Lower lobe of right lung (tissue), 2 donors: ENCODE measurements at regions not wholly inside any gene's neighbourhood (a gene's known extent, or its start where the extent isn't known, plus 50 kb on each side); places are given as distances from the start of the nearest gene placed in this dataset.
A peak's percentile ranks its signal among the peaks of the same experiment; 100 is the strongest.

Source experiments
- ATAC-seq, 2 donors: fragments of 200-7000 bp; cut with Tn5 transposase; one replicate each; pipeline ENCODE4 v1.9.1; 2020 to 2022; ENCODE audit warnings: mild to moderate bottlenecking in 2 of 2, moderate library complexity in 2 of 2
- DNase-seq: peaks from one replicate; pipeline ENCODE4 v3.0.0-alpha.2; 2020
- H3K27ac ChIP-seq: fragments of 200-600 bp; one replicate; pipeline ENCODE4 v1.8.0; 2022
- H3K27me3 ChIP-seq: fragments of 200-600 bp; one replicate; pipeline ENCODE4 v1.8.0; 2022; ENCODE audit warnings: low read depth
- H3K36me3 ChIP-seq: fragments of 200-600 bp; one replicate; pipeline ENCODE4 v1.8.0; 2022; ENCODE audit warnings: mild to moderate bottlenecking
- H3K4me1 ChIP-seq: fragments of 200-600 bp; one replicate; pipeline ENCODE4 v1.8.0; 2022
- H3K4me3 ChIP-seq: fragments of 200-600 bp; one replicate; pipeline ENCODE4 v1.8.0; 2022; ENCODE audit warnings: mild to moderate bottlenecking
- H3K9me3 ChIP-seq: fragments of 200-600 bp; one replicate; pipeline ENCODE4 v1.8.0; 2022
- CTCF ChIP-seq: fragments of 200-600 bp; IDR thresholded peaks from one replicate; pipeline ENCODE4 v1.8.0; 2022; ENCODE audit warnings: antibody characterized with exemption, mild to moderate bottlenecking
- intact Hi-C: fragments of 100-400 bp; cut with DNase I; formaldehyde crosslinking; loops from one replicate; pipeline ENCODE4 v1.11.0; 2022
- donor health status: DM: no; HTN: yes; CAD: no; lungs with severe emphysema.

- ATAC-seq (peak; percentile 11 to 20), DNase-seq (peak; percentile 53)
- Histone ChIP-seq H3K4me3 (no peak overlapping the region), H3K27me3 (no peaks in the 10 kb centered on the region), H3K4me1 (peaks cover 10% of the 10 kb centered on the region), H3K36me3 (no peaks in the 10 kb centered on the region), H3K9me3 (no peaks in the 10 kb centered on the region), H3K27ac (peak overlapping the region; percentile 56)
- intact Hi-C loops = loop anchor here (10.0 kb wide), 1 partner anchor 176 kb away; no protein-coding TSS in a partner anchor
- TF ChIP-seq CTCF = no peak
Measured at GRCh38 chr11:13140873-13141655, 131.9 kb downstream of the RASSF10 start.

GRCh38 chr11:13141731-13142709 lies 132.9 kb downstream of the RASSF10 start:
- TF ChIP-seq CTCF = no peak
- Histone ChIP-seq H3K27me3 (no peaks in the 10 kb centered on the region), H3K27ac (no peak overlapping the region), H3K36me3 (no peaks in the 10 kb centered on the region), H3K4me1 (peaks cover 10% of the 10 kb centered on the region), H3K4me3 (no peak overlapping the region), H3K9me3 (no peaks in the 10 kb centered on the region)
- ATAC-seq = no peak
- DNase-seq = no peak
- intact Hi-C loops = loop anchor here (10.0 kb wide), 1 partner anchor 177 kb away; no protein-coding TSS in a partner anchor

GRCh38 chr11:13143486-13144297 lies 133.9 kb upstream of the BMAL1 start:
- no peaks in the 10 kb centered on the region for H3K27me3 ChIP-seq
- ATAC-seq (no peak), DNase-seq (no peak)
- H3K4me3 ChIP-seq = no peak overlapping the region
- no peak for TF ChIP-seq CTCF
- intact Hi-C loops = loop anchor here (10.0 kb wide), 1 partner anchor 179 kb away; no protein-coding TSS in a partner anchor
- H3K27ac ChIP-seq = no peak overlapping the region
- no peaks in the 10 kb centered on the region for H3K9me3 ChIP-seq
- peaks cover 10% of the 10 kb centered on the region for H3K4me1 ChIP-seq
- no peaks in the 10 kb centered on the region for H3K36me3 ChIP-seq

GRCh38 chr11:13145461-13145860 lies 132.1 kb upstream of the BMAL1 start:
- Histone ChIP-seq H3K9me3 (no peaks in the 10 kb centered on the region), H3K4me1 (peaks cover 5% of the 10 kb centered on the region), H3K27me3 (no peaks in the 10 kb centered on the region), H3K27ac (no peak overlapping the region), H3K36me3 (no peaks in the 10 kb centered on the region), H3K4me3 (no peak overlapping the region)
- DNase-seq (no peak), ATAC-seq (no peak)
- intact Hi-C loops = loop anchor here (10.0 kb wide), 1 partner anchor 181 kb away; no protein-coding TSS in a partner anchor
- no peak for TF ChIP-seq CTCF

- no peak for TF ChIP-seq CTCF
- Histone ChIP-seq H3K4me3 (no peak overlapping the region), H3K27ac (no peak overlapping the region), H3K27me3 (no peaks in the 10 kb centered on the region), H3K36me3 (no peaks in the 10 kb centered on the region), H3K9me3 (no peaks in the 10 kb centered on the region), H3K4me1 (no peaks in the 10 kb centered on the region)
- ATAC-seq (no peak), DNase-seq (no peak)
- intact Hi-C loops = loop anchor here (10.0 kb wide), 1 partner anchor 185 kb away; no protein-coding TSS in a partner anchor
Measured at GRCh38 chr11:13149991-13150390, 127.6 kb upstream of the BMAL1 start.
